MM.1S (cell line): ENCODE measurements at regions not wholly inside any gene's neighbourhood (a gene's known extent, or its start where the extent isn't known, plus 50 kb on each side); places are given as distances from the start of the nearest gene placed in this dataset.

Experiments used
- DNase-seq: peaks from one replicate; pipeline ENCODE4 v3.0.0-alpha.2; 2015
- H2AFZ ChIP-seq: fragments of 300-600 bp; sonication (generic); 2 replicates; pipeline ENCODE4 v1.6.0; 2016; ENCODE audit warnings: antibody characterized with exemption, low read length
- H3F3A ChIP-seq: fragments of 300-600 bp; sonication (generic); 2 replicates; pipeline ENCODE4 v1.6.1; 2016; ENCODE audit warnings: mild to moderate bottlenecking, antibody characterized with exemption, low read length, moderate library complexity, mixed read lengths; ENCODE audit not compliant: insufficient read depth
- H3K27ac ChIP-seq: fragments of 300-600 bp; sonication (generic); 2 replicates; pipeline ENCODE4 v1.5.1; 2016; ENCODE audit warnings: mild to moderate bottlenecking, low read length
- H3K27me3 ChIP-seq: fragments of 300-600 bp; sonication (generic); replicated peaks from 2 replicates; pipeline ENCODE4 v1.6.0; 2016; ENCODE audit warnings: low read length; ENCODE audit not compliant: insufficient read depth
- H3K36me3 ChIP-seq: fragments of 300-600 bp; sonication (generic); replicated peaks from 2 replicates; pipeline ENCODE4 v1.6.1; 2016; ENCODE audit warnings: mild to moderate bottlenecking, low read length, mixed read lengths; ENCODE audit not compliant: insufficient read depth
- H3K4me1 ChIP-seq: fragments of 300-600 bp; sonication (generic); 2 replicates; pipeline ENCODE4 v1.6.1; 2016; ENCODE audit warnings: low read length, mixed read lengths
- H3K4me2 ChIP-seq: fragments of 300-600 bp; sonication (generic); 2 replicates; pipeline ENCODE4 v1.6.0; 2016; ENCODE audit warnings: low read depth, low read length
- H3K4me3 ChIP-seq: fragments of 300-600 bp; sonication (generic); 2 replicates; pipeline ENCODE4 v1.5.1; 2016; ENCODE audit warnings: low read length, mixed read lengths
- H3K79me2 ChIP-seq: fragments of 300-600 bp; sonication (generic); 2 replicates; pipeline ENCODE4 v1.6.1; 2016; ENCODE audit warnings: mixed run types, low read length, mixed read lengths
- H3K9ac ChIP-seq: fragments of 300-600 bp; sonication (generic); 2 replicates; pipeline ENCODE4 v1.6.1; 2016; ENCODE audit warnings: low read length, mixed read lengths
- H3K9me2 ChIP-seq: fragments of 300-600 bp; sonication (generic); replicated peaks from 2 replicates; pipeline ENCODE4 v1.6.1; 2016; ENCODE audit warnings: mild to moderate bottlenecking, low read length, mixed read lengths; ENCODE audit not compliant: insufficient read depth
- H3K9me3 ChIP-seq: fragments of 300-600 bp; sonication (generic); replicated peaks from 2 replicates; pipeline ENCODE4 v1.6.1; 2016; ENCODE audit warnings: mild to moderate bottlenecking, low read length, mixed read lengths; ENCODE audit not compliant: insufficient read depth
- H4K20me1 ChIP-seq: fragments of 300-600 bp; sonication (generic); 2 replicates; pipeline ENCODE4 v1.6.1; 2016; ENCODE audit warnings: mild to moderate bottlenecking, low read length, moderate library complexity, mixed read lengths; ENCODE audit not compliant: insufficient read depth
- CTCF ChIP-seq: fragments of 300-600 bp; sonication (generic); IDR thresholded peaks from 2 replicates; pipeline ENCODE4 v1.5.1; 2016; ENCODE audit warnings: antibody characterized with exemption, low read length, mixed read lengths
- EZH2 ChIP-seq: fragments of 300-600 bp; sonication (generic); optimal IDR thresholded peaks from 2 replicates; pipeline ENCODE3; 2017; ENCODE audit warnings: low read depth, mild to moderate bottlenecking, antibody characterized with exemption, low read length, mixed read lengths
- EZH2phosphoT487 ChIP-seq: fragments of 300-600 bp; sonication (generic); IDR thresholded peaks from 2 replicates; pipeline ENCODE4 v1.6.1; 2018; ENCODE audit warnings: antibody characterized with exemption, low read length

- DNase-seq: no peak
- no peaks in the 10 kb centered on the region for H3K36me3 ChIP-seq
- no peak overlapping the region for H3K27ac ChIP-seq
- H4K20me1 ChIP-seq: no peaks in the 10 kb centered on the region
- no peaks in the 10 kb centered on the region for H3K4me1 ChIP-seq
- no peak overlapping the region for H2AFZ ChIP-seq
- H3F3A ChIP-seq: no peaks in the 10 kb centered on the region
- H3K4me3 ChIP-seq: no peak overlapping the region
- no peaks in the 10 kb centered on the region for H3K9me3 ChIP-seq
- no peaks in the 10 kb centered on the region for H3K79me2 ChIP-seq
- H3K9me2 ChIP-seq: no peaks in the 10 kb centered on the region
- TF ChIP-seq CTCF (no peak), EZH2 (no peak), EZH2phosphoT487 (no peak)
- H3K4me2 ChIP-seq: no peak overlapping the region
- no peaks in the 10 kb centered on the region for H3K27me3 ChIP-seq
- no peak overlapping the region for H3K9ac ChIP-seq
Measured at GRCh38 chr6:63058601-63059000, 152.7 kb upstream of the FKBP1C start.

- H3K27me3 ChIP-seq: no peaks in the 10 kb centered on the region
- H3K36me3 ChIP-seq: no peaks in the 10 kb centered on the region
- H3F3A ChIP-seq: no peaks in the 10 kb centered on the region
- DNase-seq: no peak
- H2AFZ ChIP-seq: no peak overlapping the region
- no peak overlapping the region for H3K9ac ChIP-seq
- H3K4me3 ChIP-seq: no peak overlapping the region
- H3K9me2 ChIP-seq: no peaks in the 10 kb centered on the region
- H4K20me1 ChIP-seq: no peaks in the 10 kb centered on the region
- no peaks in the 10 kb centered on the region for H3K4me1 ChIP-seq
- H3K79me2 ChIP-seq: no peaks in the 10 kb centered on the region
- no peaks in the 10 kb centered on the region for H3K9me3 ChIP-seq
- H3K27ac ChIP-seq: no peak overlapping the region
- no peak for TF ChIP-seq EZH2phosphoT487
- no peak for TF ChIP-seq EZH2
- no peak for TF ChIP-seq CTCF
- H3K4me2 ChIP-seq: no peak overlapping the region
Measured at GRCh38 chr6:63063631-63064271, 147.5 kb upstream of the FKBP1C start.

- Histone ChIP-seq H3K9ac (no peak overlapping the region), H3K27me3 (no peaks in the 10 kb centered on the region), H3F3A (no peaks in the 10 kb centered on the region), H3K9me3 (no peaks in the 10 kb centered on the region), H3K4me2 (no peak overlapping the region), H3K9me2 (no peaks in the 10 kb centered on the region), H4K20me1 (no peaks in the 10 kb centered on the region), H3K36me3 (no peaks in the 10 kb centered on the region), H2AFZ (no peak overlapping the region), H3K27ac (no peak overlapping the region), H3K79me2 (no peaks in the 10 kb centered on the region), H3K4me1 (no peaks in the 10 kb centered on the region), H3K4me3 (no peak overlapping the region)
- peak; percentile 51 for DNase-seq
- TF ChIP-seq CTCF: no peak
- no peak for TF ChIP-seq EZH2phosphoT487
- no peak for TF ChIP-seq EZH2
Measured at GRCh38 chr6:63066055-63066704, 145.1 kb upstream of the FKBP1C start.
